DMS53 treated with DMSO at 0.1 percent for 48 hours (cell line): ENCODE measurements at regions not wholly inside any gene's neighbourhood (a gene's known extent, or its start where the extent isn't known, plus 50 kb on each side); places are given as distances from the start of the nearest gene placed in this dataset.
"Not testable (repeated sequence)": the region's sequence is repeated elsewhere in the genome, so short reads cannot be mapped to it uniquely, and the experiment has no call there.

ENCODE experiments used
- DNase-seq: peaks from one replicate; lab custom pipeline; 2025; ENCODE audit not compliant: unreplicated experiment; lab: John Stamatoyannopoulos, UW

DNA sequence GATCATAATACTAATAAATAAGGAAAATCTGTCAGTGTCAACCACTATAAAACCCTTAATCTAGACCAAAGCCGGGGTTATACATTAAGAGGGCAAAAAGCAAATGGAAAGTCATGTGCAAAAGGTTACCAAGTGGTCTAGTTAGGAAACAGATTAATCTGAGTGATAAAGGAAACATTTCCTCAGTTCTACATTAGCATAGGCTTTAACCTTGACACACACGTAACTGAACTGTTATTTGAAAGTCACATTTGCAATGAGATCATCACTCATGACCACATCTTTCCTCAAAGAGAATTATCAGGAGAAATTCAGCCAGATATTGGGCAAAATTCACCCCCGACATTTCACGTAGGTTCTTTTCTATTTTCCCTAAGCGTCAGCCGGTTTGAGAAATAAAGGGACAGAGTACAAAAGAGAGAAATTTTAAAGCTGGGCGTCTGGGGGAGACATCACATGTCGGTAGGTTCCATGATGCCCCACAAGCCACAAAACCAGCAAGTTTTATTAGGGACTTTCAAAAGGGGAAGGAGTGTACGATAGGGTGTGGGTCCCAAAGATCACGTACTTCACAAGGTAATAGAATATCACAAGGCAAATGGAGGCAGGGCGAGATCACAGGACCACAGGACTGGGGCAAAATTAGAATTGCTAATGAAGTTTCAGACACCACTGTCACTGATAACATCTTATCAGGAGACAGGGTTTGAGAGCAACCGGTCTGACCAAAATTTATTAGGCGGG lies 76.8 kb upstream of the DST start:
- not testable (repeated sequence) for DNase-seq

DNA sequence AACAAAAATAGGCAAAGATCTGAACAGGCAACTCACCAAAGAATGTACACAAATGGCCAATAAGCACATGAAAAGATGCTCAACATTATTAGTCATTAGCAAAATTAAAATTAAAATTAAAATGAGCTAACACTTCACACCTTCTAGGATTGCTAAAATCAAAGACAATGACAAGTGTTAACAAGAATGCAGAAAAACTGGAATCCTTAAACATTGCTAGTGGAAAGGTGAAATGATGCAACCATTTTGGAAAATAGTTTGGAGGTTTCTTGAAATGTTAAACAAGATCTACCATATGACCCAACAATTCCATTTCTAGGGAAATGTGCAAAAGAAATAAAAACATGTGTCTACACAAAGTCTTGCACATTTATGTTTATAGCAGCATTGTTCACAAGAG lies 75.5 kb upstream of the DST start:
- DNase-seq = no peak

DNA sequence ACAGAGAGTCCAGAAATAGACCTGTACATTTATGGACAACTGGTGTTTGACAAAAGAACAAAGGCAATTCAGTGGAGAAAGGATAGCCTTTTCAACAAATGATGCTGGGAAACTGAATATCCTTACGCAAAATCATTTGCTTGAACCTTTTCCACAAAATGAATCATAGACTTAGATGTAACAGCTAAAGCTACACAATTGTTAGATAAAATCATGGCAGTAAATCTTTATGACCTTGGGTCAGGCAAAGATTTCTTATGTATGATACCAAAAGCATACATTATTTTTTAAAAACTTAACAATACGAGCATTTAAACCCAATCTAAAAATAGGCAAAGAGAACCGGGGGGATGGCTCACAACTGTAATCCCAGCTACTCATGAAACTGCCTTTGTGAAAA lies 73.5 kb upstream of the DST start:
- no peak for DNase-seq

DNA sequence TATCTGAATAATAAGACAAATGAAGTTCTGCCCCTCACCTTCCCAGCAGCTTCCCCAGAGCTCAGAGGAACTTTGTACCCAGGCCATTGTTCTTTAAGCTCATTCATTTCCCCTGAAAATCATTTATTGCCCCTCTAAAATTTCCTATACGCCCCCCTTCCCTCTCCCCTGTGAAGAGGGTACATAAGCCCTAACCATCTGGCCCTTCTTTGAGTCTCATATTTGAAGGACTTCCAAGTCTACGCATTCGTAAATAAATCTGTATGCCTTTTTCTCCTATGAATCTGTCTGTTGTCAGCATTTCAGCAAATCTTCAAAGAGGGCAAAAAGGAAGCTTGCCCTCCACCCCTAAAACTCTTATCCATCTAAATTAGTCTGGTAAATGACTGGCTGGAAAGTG lies 73.1 kb upstream of the DST start:
- no peak for DNase-seq

DNA sequence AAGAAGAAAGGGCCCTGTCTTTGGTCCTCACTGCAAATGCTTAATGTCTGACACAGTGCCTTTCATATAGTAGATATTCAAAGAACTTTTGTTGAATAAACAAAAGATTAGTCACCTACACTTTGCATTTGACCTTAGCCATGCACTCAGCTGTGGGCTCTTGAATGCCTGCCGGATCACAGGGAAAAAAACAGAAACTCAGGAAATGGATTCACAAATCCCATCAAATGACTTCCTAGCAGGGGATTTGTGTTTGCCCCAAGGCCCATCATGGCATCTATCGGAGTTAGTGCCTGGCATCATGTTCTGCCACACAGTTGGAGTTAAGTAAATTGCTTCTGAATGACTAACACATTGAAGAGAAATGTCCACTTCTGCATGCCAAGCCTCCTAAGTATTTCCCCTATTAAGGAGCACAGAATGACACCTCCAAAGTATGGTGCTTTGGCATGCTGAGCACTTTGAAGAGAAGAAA lies 72.3 kb upstream of the DST start:
- peak; percentile 85 for DNase-seq

DNA sequence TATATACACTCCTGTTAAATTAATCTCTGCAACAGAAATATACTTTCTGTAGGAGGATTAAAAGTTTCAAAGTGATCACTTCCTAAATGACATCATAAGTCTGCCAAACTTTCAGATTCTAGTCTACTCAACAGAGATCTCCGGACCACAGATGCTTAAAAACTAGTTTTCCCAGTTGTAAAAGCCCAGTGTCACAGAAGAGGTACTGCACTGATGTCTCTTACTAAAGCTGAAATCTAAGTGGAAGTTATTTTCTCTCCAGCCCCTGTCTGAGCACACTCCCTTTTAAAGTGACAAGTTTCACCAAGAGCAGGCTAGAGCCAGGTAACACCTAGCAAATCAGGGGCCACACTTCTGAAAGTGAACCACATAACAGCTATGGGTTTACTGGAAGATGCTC lies 71.6 kb upstream of the DST start:
- no peak for DNase-seq

DNA sequence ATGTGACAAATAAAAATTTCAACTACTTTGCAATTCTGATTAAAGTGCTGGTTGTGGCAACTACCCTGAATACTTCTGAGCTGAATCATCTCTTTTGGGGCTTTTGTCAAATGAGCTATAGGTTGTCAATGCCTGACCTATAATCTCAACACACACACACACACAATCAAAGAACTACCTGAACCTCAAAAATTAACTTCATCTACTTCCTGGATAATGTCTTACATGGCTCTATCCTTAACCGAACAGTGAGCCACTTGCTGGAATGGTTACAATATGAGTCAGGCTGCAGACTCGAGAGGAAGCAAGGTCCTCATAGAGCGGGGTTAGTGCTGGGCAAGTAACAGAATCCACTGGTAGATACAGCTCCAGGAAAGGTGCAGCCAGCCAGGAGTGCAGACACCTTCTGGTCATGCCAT lies 70.6 kb upstream of the DST start:
- DNase-seq = peak; percentile 84

DNA sequence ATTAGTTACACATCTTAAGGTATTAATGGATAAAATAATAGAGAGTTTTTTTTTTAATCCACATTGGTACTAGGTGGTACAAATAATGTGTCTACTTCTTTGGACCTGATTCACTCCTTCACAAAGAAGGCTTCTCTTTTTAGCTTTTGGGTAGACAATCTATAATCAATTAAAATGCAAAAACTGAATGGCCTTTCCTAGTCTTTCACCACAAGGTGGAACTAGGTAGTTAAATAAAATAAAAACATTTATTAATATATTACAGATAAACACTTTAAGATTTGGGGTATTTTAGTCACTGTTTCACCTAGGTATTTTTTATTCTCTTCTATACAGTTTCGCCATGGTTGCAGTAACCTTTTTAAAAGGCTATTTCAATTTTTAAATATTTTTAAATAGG lies 68.3 kb upstream of the DST start:
- DNase-seq = no peak

DNA sequence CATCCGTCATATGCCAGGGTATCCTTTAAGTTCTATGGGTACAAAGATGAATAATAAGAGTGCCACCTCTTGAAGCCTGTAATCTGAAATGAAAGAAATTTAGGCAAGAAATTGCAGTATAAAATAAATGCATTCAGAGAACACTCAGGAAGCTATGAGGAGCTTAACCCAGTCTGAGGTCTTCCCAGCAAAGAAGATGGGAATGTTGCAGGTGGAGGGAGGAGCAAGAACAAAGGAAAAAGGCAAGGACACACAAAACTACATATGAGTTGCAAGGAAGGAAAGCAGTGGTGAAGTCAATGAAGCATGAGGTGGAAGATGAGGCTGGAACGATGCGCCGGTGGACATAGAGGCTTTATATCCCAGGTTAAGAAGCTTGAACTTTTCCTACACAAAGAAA lies 67.0 kb upstream of the DST start:
- no peak for DNase-seq

DNA sequence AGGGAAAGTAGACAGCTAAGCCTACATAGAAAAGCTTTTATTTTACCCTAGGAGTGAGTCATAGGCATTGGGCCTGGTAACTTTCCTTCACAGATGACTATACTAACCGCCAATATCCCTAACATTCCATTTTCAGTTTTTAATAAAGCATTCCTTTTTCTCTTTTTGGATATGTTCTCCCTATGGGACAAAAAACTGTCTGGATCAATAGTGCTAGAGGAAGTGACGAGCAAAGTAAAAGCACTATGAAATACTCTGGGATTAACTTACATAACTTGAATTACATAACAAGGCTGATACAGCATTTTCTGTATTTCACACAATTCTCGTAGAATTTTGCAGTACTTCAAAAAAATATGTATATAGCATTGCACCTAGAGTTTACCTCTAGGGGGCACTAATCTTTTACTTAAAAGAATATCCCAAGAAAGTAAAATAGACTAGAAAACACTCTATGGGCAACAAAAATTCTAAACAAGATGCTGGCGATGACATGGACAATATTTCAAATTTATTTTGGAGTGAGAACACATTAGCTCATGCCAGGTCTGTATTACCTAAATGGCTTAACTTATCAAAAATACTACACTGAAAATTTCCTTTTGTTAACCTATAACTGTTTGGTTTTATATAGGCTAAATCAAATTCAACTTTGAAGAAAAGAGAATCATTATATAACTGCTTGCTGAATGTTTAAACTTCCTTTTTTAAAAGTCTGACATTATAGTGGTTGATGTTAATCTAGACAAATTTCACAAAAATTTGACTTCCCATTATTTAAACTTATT lies 66.3 kb upstream of the DST start:
- peak; percentile 55 for DNase-seq

DNA sequence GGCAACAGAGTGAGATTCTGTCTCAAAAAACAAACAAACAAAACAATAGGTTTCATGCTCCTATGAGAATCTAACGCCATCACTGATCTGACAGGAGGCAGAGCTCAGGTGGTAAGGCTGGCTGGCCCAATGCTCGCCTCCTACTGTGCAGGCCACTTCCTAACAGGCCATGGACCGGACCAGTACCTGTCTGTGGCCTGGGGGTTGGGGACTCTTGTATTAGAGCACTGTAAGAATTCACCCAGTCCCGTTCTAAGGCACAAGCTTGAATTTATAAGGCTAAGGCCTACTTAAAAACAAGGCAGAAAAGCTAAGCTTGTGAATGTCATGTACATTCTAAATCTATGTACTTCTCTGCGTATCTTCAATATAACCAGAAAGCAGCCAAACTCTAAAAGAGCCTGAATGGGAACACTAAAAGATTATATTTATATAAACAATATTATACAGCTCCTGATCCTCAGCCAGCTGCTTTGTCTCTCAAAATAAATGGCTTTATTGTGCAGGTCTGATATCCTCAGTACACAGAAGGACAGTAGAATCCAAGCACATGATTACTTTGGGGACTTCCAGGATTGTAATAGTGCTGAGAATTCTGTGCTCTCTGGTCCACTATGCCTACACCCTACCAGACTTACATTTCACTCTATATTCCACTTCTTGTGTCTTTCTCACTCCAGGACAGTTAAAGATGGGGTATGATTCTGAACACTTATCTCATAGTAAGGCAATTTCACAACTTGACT lies 64.5 kb upstream of the DST start:
- no peak for DNase-seq

DNA sequence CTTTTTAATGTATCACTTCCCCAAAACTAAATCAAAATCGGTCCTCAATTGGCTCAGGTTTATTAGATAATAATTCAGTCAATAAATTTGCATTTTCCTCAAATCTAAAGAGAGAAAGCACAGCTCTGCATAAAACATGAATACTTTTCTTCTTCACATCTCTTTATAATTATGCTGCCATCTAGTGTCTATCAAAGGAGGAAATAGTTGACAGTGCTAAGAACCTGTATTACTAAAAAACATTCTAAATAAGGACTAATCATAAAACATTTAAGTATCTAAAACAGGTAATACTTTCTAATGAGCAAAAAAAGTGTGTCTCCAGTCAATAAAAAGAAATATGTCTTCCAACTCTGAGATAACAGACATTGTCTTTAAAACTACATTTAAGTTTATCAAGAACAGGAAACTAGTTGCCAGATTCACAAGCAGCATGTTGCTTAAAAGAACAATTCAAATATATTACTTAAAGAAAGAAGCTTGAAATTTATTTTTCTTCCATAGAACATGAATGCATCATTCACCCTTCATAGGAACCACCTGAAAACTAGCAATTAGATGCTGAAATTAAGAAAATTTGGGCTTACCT lies 56.5 kb upstream of the DST start:
- peak; percentile 64 for DNase-seq

DNA sequence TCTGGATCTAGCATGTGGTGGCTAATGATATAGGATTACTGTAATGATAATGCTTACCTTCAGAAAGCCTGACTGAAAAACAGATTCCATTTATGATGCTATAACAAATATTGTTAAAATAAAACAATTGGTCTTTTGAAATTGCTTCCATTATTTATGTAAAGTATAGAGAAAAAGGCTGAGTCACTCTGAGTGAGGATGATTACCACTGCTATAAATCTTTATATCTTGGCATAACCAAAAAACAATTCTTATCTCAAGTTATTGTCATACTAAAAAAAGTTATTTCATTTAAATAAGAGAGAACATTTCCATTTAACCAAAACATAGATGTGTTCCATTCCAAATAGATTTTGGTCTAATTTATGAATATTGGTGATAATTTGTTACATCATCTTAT lies 53.0 kb upstream of the DST start:
- DNase-seq = no peak

DNA sequence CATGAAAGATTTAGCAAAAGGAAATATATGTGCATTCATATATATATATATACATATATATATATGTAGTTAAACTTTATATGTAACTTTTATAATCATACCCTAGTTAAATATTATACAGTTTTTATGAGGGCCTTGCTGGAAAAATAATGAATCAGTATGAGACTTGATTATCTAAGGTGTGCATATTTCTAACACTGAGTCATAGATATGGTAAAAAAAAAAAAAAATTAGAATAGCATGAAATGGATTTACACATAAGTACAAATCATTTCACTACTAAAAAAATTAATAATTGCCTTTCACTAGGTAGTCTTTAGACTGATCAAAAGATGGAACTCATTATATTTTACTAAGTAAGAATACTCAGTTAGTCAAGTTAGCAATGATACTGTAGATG lies 51.3 kb upstream of the DST start:
- DNase-seq = no peak

DNA sequence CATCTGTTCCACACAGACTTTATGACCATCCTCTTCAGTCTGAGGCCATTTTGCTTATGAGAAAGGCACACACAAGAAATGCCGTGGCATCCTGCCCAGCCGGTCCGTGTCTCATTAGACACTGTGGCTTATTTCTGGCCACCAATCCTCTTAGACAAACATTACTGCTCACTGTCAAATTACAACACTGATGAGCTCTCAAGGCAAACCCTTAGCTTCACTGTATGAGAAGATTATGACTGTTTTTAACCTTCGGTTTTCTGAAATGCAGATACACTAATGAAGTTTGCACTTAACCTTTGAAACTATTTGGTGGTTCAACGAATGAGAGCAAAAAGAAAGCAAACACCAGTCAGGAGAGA lies 50.5 kb upstream of the DST start:
- DNase-seq = peak; percentile 39

DNA sequence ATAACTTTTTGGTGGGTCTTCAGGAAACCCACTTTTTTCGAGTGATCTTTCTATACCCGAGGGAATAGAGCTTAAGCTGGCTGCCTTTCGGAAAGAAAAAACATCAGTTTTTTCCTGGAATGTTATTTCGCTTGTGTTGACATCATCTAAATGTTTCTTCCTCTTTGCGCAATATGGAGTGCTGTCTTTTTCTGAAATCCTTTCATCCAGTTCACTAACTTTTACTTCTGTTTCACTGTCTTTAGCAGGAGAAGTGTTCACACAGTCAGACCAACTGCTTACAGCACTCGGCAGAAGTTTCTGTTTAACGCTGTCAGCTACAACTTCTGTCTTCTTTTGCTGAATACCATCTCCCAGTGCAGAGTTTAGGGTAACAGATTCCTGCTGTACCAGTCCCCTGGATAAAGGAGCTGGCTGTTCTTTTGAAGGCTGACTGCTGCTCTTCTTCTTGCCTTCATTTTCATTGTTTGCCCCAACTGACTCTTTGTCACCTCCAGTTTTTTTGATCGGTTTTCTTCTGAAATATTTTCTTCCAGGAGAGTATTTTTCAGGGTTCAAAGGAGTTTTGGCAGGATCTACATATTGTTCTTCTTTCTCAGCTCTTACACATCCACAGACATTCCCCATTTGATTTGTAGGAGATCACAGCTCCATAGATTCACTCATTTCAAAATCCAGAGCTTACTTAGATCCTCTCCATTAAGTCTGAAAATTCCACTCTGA lies 50.0 kb upstream of the DST start:
- no peak for DNase-seq
